Trophoblast cell (in vitro differentiated cells and primary cell): ENCODE measurements at regions not wholly inside any gene's neighbourhood (a gene's known extent, or its start where the extent isn't known, plus 50 kb on each side); places are given as distances from the start of the nearest gene placed in this dataset.

ENCODE experiments used
- DNase-seq, 2 donors: peaks; one replicate each; pipeline ENCODE4 v3.0.0-alpha.2; 2016
- H2AFZ ChIP-seq: 2 replicates; pipeline ENCODE4 v1.6.1; 2013; ENCODE audit warnings: low read length, moderate library complexity, mild to moderate bottlenecking; ENCODE audit not compliant: insufficient read depth, poor library complexity
- H2AK5ac ChIP-seq: 2 replicates; pipeline ENCODE4 v1.6.1; 2013; ENCODE audit warnings: mild to moderate bottlenecking, low read length
- H2BK120ac ChIP-seq: 2 replicates; pipeline ENCODE4 v1.6.1; 2013; ENCODE audit warnings: low read length, mild to moderate bottlenecking, moderate library complexity; ENCODE audit not compliant: insufficient read depth, poor library complexity
- H2BK12ac ChIP-seq: 2 replicates; pipeline ENCODE4 v1.6.1; 2013; ENCODE audit warnings: mild to moderate bottlenecking, low read length, moderate library complexity
- H2BK5ac ChIP-seq: 2 replicates; pipeline ENCODE4 v1.6.1; 2013; ENCODE audit warnings: low read length, low read depth, moderate library complexity, mild to moderate bottlenecking; ENCODE audit not compliant: poor library complexity
- H3K14ac ChIP-seq: 2 replicates; pipeline ENCODE4 v1.6.1; 2013; ENCODE audit warnings: mild to moderate bottlenecking, low read length
- H3K18ac ChIP-seq: 2 replicates; pipeline ENCODE4 v1.6.1; 2013; ENCODE audit warnings: mild to moderate bottlenecking, low read length
- H3K23ac ChIP-seq: 2 replicates; pipeline ENCODE4 v1.6.1; 2013; ENCODE audit warnings: low read length
- H3K27ac ChIP-seq: 2 replicates; pipeline ENCODE4 v1.5.1; 2013; ENCODE audit warnings: low read depth, mild to moderate bottlenecking, inconsistent platforms, low read length, moderate library complexity
- H3K27me3 ChIP-seq: 2 replicates; pipeline ENCODE4 v1.6.1; 2013; ENCODE audit warnings: inconsistent platforms, mild to moderate bottlenecking, low read length, moderate library complexity; ENCODE audit not compliant: insufficient read depth
- H3K36me3 ChIP-seq, 2 experiments: 1 replicate in 1 of 2; 2 replicates in 1 of 2; pipeline ENCODE4 v1.6.1; 2013; ENCODE audit warnings: low read length in 2 of 2, mild to moderate bottlenecking in 2 of 2, moderate library complexity in 1 of 2; ENCODE audit not compliant: insufficient read depth in 2 of 2, control insufficient read depth in 1 of 2
- H3K4ac ChIP-seq: 2 replicates; pipeline ENCODE4 v1.6.1; 2013; ENCODE audit warnings: low read depth, mild to moderate bottlenecking, low read length, moderate library complexity
- H3K4me1 ChIP-seq, 2 experiments: 1 replicate in 1 of 2; 2 replicates in 1 of 2; pipeline ENCODE4 v1.6.1; 2013; ENCODE audit warnings: low read length in 2 of 2, mild to moderate bottlenecking in 2 of 2, moderate library complexity in 1 of 2; ENCODE audit not compliant: insufficient read depth in 2 of 2, control insufficient read depth in 1 of 2
- H3K4me2 ChIP-seq: 2 replicates; pipeline ENCODE4 v1.6.1; 2013; ENCODE audit warnings: inconsistent platforms, mild to moderate bottlenecking, low read length, moderate library complexity
- H3K4me3 ChIP-seq: 2 replicates; pipeline ENCODE4 v1.5.1; 2013; ENCODE audit warnings: mild to moderate bottlenecking, low read depth, low read length, inconsistent platforms
- H3K79me1 ChIP-seq: one replicate; pipeline ENCODE4 v1.6.1; 2013; ENCODE audit warnings: low read length
- H3K79me2 ChIP-seq: 2 replicates; pipeline ENCODE4 v1.6.1; 2013; ENCODE audit warnings: low read length, mild to moderate bottlenecking; ENCODE audit not compliant: control insufficient read depth, insufficient read depth, poor library complexity
- H3K9ac ChIP-seq: 2 replicates; pipeline ENCODE4 v1.6.1; 2013; ENCODE audit warnings: mild to moderate bottlenecking, low read length
- H3K9me3 ChIP-seq: 2 replicates; pipeline ENCODE4 v1.6.1; 2013; ENCODE audit warnings: low read depth, mild to moderate bottlenecking, control low read depth, inconsistent platforms, low read length; ENCODE audit not compliant: insufficient read depth
- H4K12ac ChIP-seq: 2 replicates; pipeline ENCODE4 v1.6.1; 2013; ENCODE audit warnings: low read depth, mild to moderate bottlenecking, low read length, moderate library complexity
- H4K8ac ChIP-seq: 2 replicates; pipeline ENCODE4 v1.6.1; 2013; ENCODE audit warnings: low read depth, mild to moderate bottlenecking, low read length, moderate library complexity
- H4K91ac ChIP-seq: one replicate; pipeline ENCODE4 v1.6.1; 2013; ENCODE audit warnings: low read depth, mild to moderate bottlenecking, low read length, moderate library complexity
- WGBS: extraction: QIAGEN DNeasy Blood & Tissue Kit; methylation state at CpG from one replicate; pipeline ENCODE4 v1.1.7; 2013; ENCODE audit warnings: missing lambda C conversion rate; ENCODE audit not compliant: insufficient read length, insufficient coverage; ENCODE audit errors: extremely low coverage; 5-methylcytosine and 5-hydroxymethylcytosine counted together

- H2AFZ ChIP-seq: no peak overlapping the region
- no peaks in the 10 kb centered on the region for H3K79me1 ChIP-seq
- no peak overlapping the region for H3K27ac ChIP-seq
- no peak overlapping the region for H2BK12ac ChIP-seq
- no peak overlapping the region for H3K4ac ChIP-seq
- H3K9ac ChIP-seq: no peak overlapping the region
- H3K9me3 ChIP-seq: no peaks in the 10 kb centered on the region
- no peak overlapping the region for H3K23ac ChIP-seq
- peak in 1 of 2 donors; percentile 28 for DNase-seq
- no peak overlapping the region for H4K91ac ChIP-seq
- no peak overlapping the region for H3K4me3 ChIP-seq
- no peaks in the 10 kb centered on the region for H3K4me1 ChIP-seq
- WGBS: no CpG with 5 or more reads among the region's 10 CpGs
- H3K79me2 ChIP-seq: no peaks in the 10 kb centered on the region
- H3K14ac ChIP-seq: no peak overlapping the region
- no peak overlapping the region for H3K4me2 ChIP-seq
- no peak overlapping the region for H3K18ac ChIP-seq
- H2BK120ac ChIP-seq: no peak overlapping the region
- no peak overlapping the region for H2AK5ac ChIP-seq
- no peak overlapping the region for H2BK5ac ChIP-seq
- no peaks in the 10 kb centered on the region for H3K27me3 ChIP-seq
- no peak overlapping the region for H4K12ac ChIP-seq
- H3K36me3 ChIP-seq: no peaks in the 10 kb centered on the region
- no peak overlapping the region for H4K8ac ChIP-seq
Measured at GRCh38 chr6:14321992-14322772, 204.6 kb downstream of the CD83 start.

DNA sequence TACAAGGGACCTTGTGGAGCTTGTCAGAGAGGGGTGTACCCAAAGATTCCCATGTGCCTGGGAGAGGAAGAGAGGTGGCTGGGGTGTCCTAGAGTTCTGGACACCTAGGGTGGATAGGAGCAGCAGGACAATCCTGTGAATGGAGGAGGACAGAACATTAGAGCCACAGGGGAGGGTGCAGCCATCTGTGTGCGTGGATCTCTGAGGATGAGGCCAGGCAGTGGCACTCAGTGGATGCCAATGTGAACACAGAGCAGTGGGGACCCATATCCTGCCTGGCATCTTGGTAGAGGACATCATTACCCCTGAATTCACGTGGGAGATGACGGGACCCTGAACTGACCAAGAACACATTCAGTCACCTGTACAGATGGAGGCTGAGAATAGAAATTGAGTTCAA is 205.3 kb downstream of the CD83 start:
- no peak for DNase-seq
- Histone ChIP-seq H3K23ac (no peak overlapping the region), H3K27ac (no peak overlapping the region), H3K9me3 (no peaks in the 10 kb centered on the region), H3K4me1 (no peaks in the 10 kb centered on the region), H3K79me2 (no peaks in the 10 kb centered on the region), H4K91ac (no peak overlapping the region), H2BK12ac (no peak overlapping the region), H3K4me3 (no peak overlapping the region), H2AFZ (no peak overlapping the region), H3K4me2 (no peak overlapping the region), H3K9ac (no peak overlapping the region), H3K4ac (no peak overlapping the region), H3K14ac (no peak overlapping the region), H4K12ac (no peak overlapping the region), H2BK120ac (no peak overlapping the region), H3K27me3 (no peaks in the 10 kb centered on the region), H3K79me1 (no peaks in the 10 kb centered on the region), H3K36me3 (no peaks in the 10 kb centered on the region), H2BK5ac (no peak overlapping the region), H2AK5ac (no peak overlapping the region), H4K8ac (no peak overlapping the region), H3K18ac (no peak overlapping the region)
- no CpG with 5 or more reads among the region's 3 CpGs for WGBS

DNA sequence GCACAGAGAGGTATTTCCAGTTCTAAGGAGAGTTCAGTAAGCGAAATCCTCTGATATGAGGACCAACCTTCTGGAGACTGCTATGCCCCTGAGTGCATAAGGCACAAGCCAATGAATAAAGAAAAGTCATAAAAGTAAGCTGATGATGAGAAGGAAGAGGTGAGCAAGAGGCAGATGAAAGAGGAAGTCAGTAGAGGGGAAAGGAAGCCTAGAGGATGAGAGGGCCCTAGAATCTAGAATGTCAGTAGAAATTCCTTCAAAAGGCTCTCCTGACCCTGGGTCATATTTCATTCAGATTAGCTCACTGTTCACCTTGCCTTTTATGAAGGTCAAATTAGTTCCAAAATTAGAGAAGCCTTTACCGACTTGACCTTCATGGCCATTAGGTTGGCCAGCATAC is 209.2 kb downstream of the CD83 start:
- WGBS: no CpG with 5 or more reads among the region's 2 CpGs
- H2AFZ ChIP-seq: no peak overlapping the region
- no peak overlapping the region for H3K9ac ChIP-seq
- no peaks in the 10 kb centered on the region for H3K9me3 ChIP-seq
- H3K18ac ChIP-seq: no peak overlapping the region
- H4K8ac ChIP-seq: no peak overlapping the region
- no peak overlapping the region for H2BK5ac ChIP-seq
- no peak for DNase-seq
- no peak overlapping the region for H3K4me3 ChIP-seq
- H3K79me2 ChIP-seq: no peaks in the 10 kb centered on the region
- H3K27ac ChIP-seq: no peak overlapping the region
- H2AK5ac ChIP-seq: no peak overlapping the region
- H3K4me2 ChIP-seq: no peak overlapping the region
- no peak overlapping the region for H4K12ac ChIP-seq
- no peak overlapping the region for H4K91ac ChIP-seq
- no peaks in the 10 kb centered on the region for H3K4me1 ChIP-seq
- no peaks in the 10 kb centered on the region for H3K36me3 ChIP-seq
- no peak overlapping the region for H3K23ac ChIP-seq
- no peaks in the 10 kb centered on the region for H3K27me3 ChIP-seq
- no peak overlapping the region for H2BK12ac ChIP-seq
- no peak overlapping the region for H2BK120ac ChIP-seq
- no peaks in the 10 kb centered on the region for H3K79me1 ChIP-seq
- no peak overlapping the region for H3K4ac ChIP-seq
- no peak overlapping the region for H3K14ac ChIP-seq

DNA sequence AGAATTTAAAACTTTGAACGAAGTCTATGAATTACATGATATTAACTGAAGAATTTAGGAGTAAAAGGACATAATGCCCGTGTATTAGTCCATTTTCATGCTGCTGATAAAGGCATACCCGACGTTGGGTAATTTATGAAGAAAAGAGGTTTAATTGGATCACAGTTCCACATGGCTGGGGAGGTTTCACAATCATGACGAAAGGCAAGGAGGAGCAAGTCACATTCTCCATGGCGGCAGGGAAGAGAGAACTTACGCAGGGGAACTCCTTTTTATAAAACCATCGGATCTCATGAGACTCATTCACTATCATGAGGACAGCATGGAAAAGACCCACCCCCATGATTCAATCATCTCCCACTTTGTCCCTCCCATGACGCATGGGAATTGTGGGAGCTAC is 210.6 kb downstream of the CD83 start:
- no peak overlapping the region for H3K18ac ChIP-seq
- H3K36me3 ChIP-seq: no peaks in the 10 kb centered on the region
- no peak overlapping the region for H2AK5ac ChIP-seq
- H3K79me1 ChIP-seq: no peaks in the 10 kb centered on the region
- no CpG with 5 or more reads among the region's 9 CpGs for WGBS
- H2BK120ac ChIP-seq: no peak overlapping the region
- no peaks in the 10 kb centered on the region for H3K79me2 ChIP-seq
- H3K4me2 ChIP-seq: no peak overlapping the region
- H2BK12ac ChIP-seq: no peak overlapping the region
- no peaks in the 10 kb centered on the region for H3K9me3 ChIP-seq
- no peak for DNase-seq
- no peak overlapping the region for H3K27ac ChIP-seq
- no peak overlapping the region for H3K4me3 ChIP-seq
- no peak overlapping the region for H4K12ac ChIP-seq
- no peaks in the 10 kb centered on the region for H3K4me1 ChIP-seq
- H3K27me3 ChIP-seq: no peaks in the 10 kb centered on the region
- H4K8ac ChIP-seq: no peak overlapping the region
- no peak overlapping the region for H4K91ac ChIP-seq
- no peak overlapping the region for H3K23ac ChIP-seq
- no peak overlapping the region for H3K9ac ChIP-seq
- no peak overlapping the region for H2BK5ac ChIP-seq
- H2AFZ ChIP-seq: no peak overlapping the region
- no peak overlapping the region for H3K14ac ChIP-seq
- H3K4ac ChIP-seq: no peak overlapping the region
